ENCODE measurements at regions not wholly inside any gene's neighbourhood (a gene's known extent, or its start where the extent isn't known, plus 50 kb on each side); places are given as distances from the start of the nearest gene placed in this dataset.

- no peaks in the 10 kb centered on the region for H3K9me3 ChIP-seq (ENCODE audit: low read depth)
- no peaks in the 10 kb centered on the region for H3K4me1 ChIP-seq (ENCODE audit: low read depth)
- no peak for DNase-seq (ENCODE audit: low read depth in 1 of 2, low spot score in 1 of 2)
- no peak overlapping the region for H3K27ac ChIP-seq
- no peaks in the 10 kb centered on the region for H3K36me3 ChIP-seq
- H3K27me3 ChIP-seq = no peaks in the 10 kb centered on the region
- no peak for TF ChIP-seq CTCF (IDR thresholded peaks at IDR 0.05; ENCODE audit: low read depth, low read length)
- H3K4me3 ChIP-seq = no peak overlapping the region
These were observed 138.7 kb downstream of the YTHDC2 start for GRCh38 chr5:113652161-113652560.

- Histone ChIP-seq H3K4me3 (no peak overlapping the region), H3K4me1 (ENCODE audit: low read depth) (no peaks in the 10 kb centered on the region), H3K9me3 (ENCODE audit: low read depth) (no peaks in the 10 kb centered on the region), H3K27me3 (no peaks in the 10 kb centered on the region), H3K36me3 (no peaks in the 10 kb centered on the region), H3K27ac (no peak overlapping the region)
- no peak for DNase-seq (ENCODE audit: low read depth in 1 of 2, low spot score in 1 of 2)
- no peak for TF ChIP-seq CTCF (IDR thresholded peaks at IDR 0.05; ENCODE audit: low read depth, low read length)
These were observed 141.3 kb downstream of the YTHDC2 start for GRCh38 chr5:113654828-113655227.

GRCh38 chr5:113660206-113660605, 146.7 kb downstream of the YTHDC2 start:
- Histone ChIP-seq H3K4me1 (ENCODE audit: low read depth) (no peaks in the 10 kb centered on the region), H3K27ac (no peak overlapping the region), H3K4me3 (no peak overlapping the region), H3K27me3 (no peaks in the 10 kb centered on the region), H3K36me3 (no peaks in the 10 kb centered on the region), H3K9me3 (ENCODE audit: low read depth) (no peaks in the 10 kb centered on the region)
- peak in 1 of 2 donors; percentile 45 for DNase-seq (ENCODE audit: low read depth in 1 of 2, low spot score in 1 of 2)
- TF ChIP-seq CTCF (IDR thresholded peaks at IDR 0.05; ENCODE audit: low read depth, low read length) = no peak

GRCh38 chr5:113660706-113661250, 147.3 kb downstream of the YTHDC2 start:
- Histone ChIP-seq H3K27me3 (no peaks in the 10 kb centered on the region), H3K36me3 (no peaks in the 10 kb centered on the region), H3K4me1 (ENCODE audit: low read depth) (no peaks in the 10 kb centered on the region), H3K4me3 (no peak overlapping the region), H3K9me3 (ENCODE audit: low read depth) (no peaks in the 10 kb centered on the region), H3K27ac (no peak overlapping the region)
- no peak for DNase-seq (ENCODE audit: low read depth in 1 of 2, low spot score in 1 of 2)
- no peak for TF ChIP-seq CTCF (IDR thresholded peaks at IDR 0.05; ENCODE audit: low read depth, low read length)

GRCh38 chr5:113663879-113664541, 150.5 kb downstream of the YTHDC2 start:
- Histone ChIP-seq H3K27ac (no peak overlapping the region), H3K36me3 (no peaks in the 10 kb centered on the region), H3K9me3 (ENCODE audit: low read depth) (no peaks in the 10 kb centered on the region), H3K4me3 (no peak overlapping the region), H3K27me3 (no peaks in the 10 kb centered on the region), H3K4me1 (ENCODE audit: low read depth) (no peaks in the 10 kb centered on the region)
- DNase-seq (ENCODE audit: low read depth in 1 of 2, low spot score in 1 of 2) = peak; percentile 11 to 62
- TF ChIP-seq CTCF (IDR thresholded peaks at IDR 0.05; ENCODE audit: low read depth, low read length) = peak; percentile 45
